Cardiac fibroblast (primary cell): ENCODE measurements at regions not wholly inside any gene's neighbourhood (a gene's known extent, or its start where the extent isn't known, plus 50 kb on each side); places are given as distances from the start of the nearest gene placed in this dataset.

Experiments
- DNase-seq, 2 donors: peaks; one replicate each; pipeline versions ENCODE4 v3.0.0 to v3.0.0-alpha.2; 2010; ENCODE audit warnings: low read depth in 2 of 2
- H3K4me3 ChIP-seq, 2 donors: replicated peaks in 1 of 2; 1 replicate in 1 of 2; 2 replicates in 1 of 2; pipeline ENCODE4 v1.5.1; 2011; ENCODE audit warnings: low read depth in 2 of 2, low read length in 2 of 2, mild to moderate bottlenecking in 2 of 2, moderate library complexity in 1 of 2
- CTCF ChIP-seq: IDR thresholded peaks from one replicate; pipeline ENCODE4 v1.5.1; 2011; ENCODE audit warnings: low read depth, mild to moderate bottlenecking, low read length, inconsistent platforms

GRCh38 chr13:47646298-47646697 is 354.8 kb downstream of the SUCLA2 start:
- no peak for TF ChIP-seq CTCF
- no peak overlapping the region for H3K4me3 ChIP-seq
- no peak for DNase-seq

GRCh38 chr13:47639738-47640447 is 361.2 kb downstream of the SUCLA2 start:
- TF ChIP-seq CTCF = no peak
- no peak overlapping the region for H3K4me3 ChIP-seq
- DNase-seq = no peak

- H3K4me3 ChIP-seq = no peak overlapping the region
- DNase-seq = no peak
- TF ChIP-seq CTCF = no peak
Observed at GRCh38 chr13:47638627-47639026, 362.4 kb downstream of the SUCLA2 start.

- TF ChIP-seq CTCF = no peak
- no peak overlapping the region for H3K4me3 ChIP-seq
- DNase-seq = no peak
Observed at GRCh38 chr13:47632311-47632710, 368.8 kb downstream of the SUCLA2 start.

- H3K4me3 ChIP-seq = no peak overlapping the region
- TF ChIP-seq CTCF = no peak
- peak in 1 of 2 donors; percentile 59 for DNase-seq
Observed at GRCh38 chr13:47628666-47629065, 372.4 kb downstream of the SUCLA2 start.

GRCh38 chr13:47623862-47624261 is 377.2 kb downstream of the SUCLA2 start:
- DNase-seq = no peak
- no peak overlapping the region for H3K4me3 ChIP-seq
- TF ChIP-seq CTCF = no peak

- DNase-seq = peak; percentile 48 to 49
- TF ChIP-seq CTCF = no peak
- no peak overlapping the region for H3K4me3 ChIP-seq
Observed at GRCh38 chr13:47621931-47622330, 379.1 kb downstream of the SUCLA2 start.
